HS-27A (cell line): ENCODE measurements at regions not wholly inside any gene's neighbourhood (a gene's known extent, or its start where the extent isn't known, plus 50 kb on each side); places are given as distances from the start of the nearest gene placed in this dataset.

ENCODE experiments used
- DNase-seq: peaks from one replicate; pipeline ENCODE4 v3.0.0-alpha.2; 2012; ENCODE audit warnings: low read depth, missing footprints

DNA sequence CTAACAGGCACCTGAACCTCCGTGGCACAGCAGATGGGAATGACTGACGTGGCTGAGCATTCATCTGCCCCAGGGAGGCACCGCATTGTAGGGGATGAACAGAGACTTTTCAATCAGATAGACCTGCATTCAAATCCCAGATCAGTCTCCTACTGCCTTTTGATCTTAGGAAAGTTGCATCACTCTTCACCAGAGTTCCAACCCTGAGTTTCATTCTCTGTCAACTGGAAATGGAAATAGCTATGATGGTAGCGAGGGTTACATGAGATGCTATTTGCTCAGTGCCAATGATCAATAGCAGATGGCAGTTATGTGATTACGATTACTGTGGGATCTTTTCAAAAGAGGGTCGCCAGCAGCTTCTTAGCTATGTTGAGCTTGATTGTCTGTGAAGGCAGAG is 189.3 kb upstream of the RFC3 start:
- DNase-seq: no peak

DNA sequence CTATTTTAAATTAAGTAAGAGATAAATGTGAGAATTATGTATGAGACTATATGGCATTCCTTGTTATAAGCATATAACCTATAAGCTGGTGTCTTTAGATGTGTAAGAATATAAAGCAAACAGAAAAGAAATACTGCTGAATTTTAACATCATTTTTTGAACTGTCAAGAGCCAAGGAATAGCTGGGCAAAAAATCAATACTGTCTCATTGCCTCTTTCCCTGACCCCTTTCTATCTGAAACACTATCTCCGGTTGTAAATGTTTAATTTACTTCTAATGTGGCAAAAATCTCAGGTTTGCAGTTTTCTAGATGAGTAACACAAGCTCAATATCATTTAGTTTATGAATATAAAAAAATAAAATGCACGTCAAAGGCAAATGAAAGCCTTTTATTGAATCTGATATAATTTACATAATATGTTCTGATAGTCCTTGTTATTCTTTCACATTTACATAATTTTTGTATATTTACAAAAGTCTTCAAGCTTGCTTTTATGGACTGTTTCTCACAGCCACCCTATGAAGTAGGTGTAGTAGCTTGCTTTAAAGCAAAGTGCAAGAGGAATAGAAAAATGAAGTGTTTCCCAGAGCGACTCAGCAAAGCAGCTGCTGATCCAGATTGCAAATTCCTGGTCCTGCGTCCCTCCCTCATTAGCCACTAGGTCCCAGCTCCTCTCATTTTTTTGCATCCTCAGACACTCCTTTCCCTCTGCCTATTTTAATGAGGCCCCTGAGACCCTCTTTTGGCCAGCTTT is 188.2 kb upstream of the RFC3 start:
- no peak for DNase-seq

DNA sequence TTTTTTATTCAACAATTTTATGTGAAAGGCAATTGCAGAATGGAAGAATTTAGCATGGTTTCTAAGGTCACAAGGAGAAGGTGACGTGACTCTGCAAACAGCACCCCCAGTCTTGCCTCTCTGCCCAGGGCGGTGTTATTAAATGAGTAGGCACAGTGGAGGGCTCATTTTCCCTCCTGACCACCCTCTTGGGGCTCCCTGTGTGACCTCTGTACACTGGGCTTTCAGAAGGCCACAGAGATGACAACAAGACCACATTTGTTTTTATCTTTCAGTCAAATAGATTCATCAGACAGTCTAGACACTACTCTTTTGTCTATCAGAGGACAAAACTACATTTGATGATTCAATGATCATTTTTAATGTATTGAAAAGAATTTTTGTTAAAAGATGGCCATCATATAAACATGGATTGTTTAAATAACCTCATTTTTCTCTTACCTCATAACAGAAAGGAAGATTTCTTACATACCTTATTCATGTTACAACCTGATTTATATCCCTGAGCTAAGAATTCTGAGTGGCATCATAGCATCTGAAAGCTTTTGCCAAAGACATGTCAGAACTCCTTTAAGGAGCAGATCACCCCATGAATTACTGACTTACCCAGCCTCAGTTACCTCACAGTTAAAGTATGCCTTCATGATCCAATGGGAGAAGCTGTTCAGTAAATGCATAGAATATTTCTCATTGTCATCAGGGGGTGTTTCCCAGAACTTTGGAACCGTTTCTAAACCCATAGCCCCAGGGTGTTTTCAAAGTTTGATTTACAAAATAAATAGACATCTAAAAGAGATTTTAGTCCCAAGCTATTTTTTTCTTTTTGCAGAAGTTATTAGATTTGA is 184.0 kb upstream of the RFC3 start:
- no peak for DNase-seq

DNA sequence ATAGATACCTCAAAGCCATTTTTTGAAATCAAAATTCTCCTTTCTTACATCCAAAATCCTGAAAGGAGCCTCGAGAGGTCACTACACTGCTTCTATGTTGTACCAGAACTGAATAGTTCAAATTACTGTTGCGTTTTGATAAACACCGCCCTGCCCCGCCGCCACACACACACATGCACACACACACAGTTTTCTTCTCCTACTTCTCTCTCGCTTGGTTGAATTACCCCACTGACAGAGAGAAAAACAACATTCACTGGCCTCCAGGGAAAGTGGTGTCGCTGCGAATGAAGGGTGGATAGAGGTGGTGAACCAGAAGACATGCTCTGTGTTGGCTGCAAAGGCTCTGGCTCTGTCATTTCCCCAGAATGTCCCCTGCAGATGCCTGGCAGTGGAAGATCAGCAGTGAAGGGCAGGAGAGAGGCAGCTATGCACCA is 183.4 kb upstream of the RFC3 start:
- DNase-seq: no peak

DNA sequence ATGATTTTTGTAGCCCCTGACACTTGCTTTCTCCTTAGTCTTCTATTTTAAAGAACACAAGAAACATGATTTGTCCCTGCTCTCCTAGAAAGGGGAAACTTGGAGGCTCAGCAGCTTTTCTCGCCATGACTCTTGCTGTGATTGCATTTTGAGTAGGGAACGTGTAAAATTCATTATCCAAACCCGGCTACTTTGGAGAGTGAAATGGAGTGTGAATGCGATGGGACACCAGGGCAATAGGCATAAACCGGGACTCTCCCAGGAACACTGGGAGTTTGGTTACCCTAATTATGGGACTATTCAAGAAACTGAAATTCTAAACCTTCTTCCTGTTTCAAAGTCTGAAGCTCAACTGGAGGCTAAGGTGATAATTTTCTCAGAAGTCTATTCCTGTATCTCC is 181.7 kb upstream of the RFC3 start:
- no peak for DNase-seq

DNA sequence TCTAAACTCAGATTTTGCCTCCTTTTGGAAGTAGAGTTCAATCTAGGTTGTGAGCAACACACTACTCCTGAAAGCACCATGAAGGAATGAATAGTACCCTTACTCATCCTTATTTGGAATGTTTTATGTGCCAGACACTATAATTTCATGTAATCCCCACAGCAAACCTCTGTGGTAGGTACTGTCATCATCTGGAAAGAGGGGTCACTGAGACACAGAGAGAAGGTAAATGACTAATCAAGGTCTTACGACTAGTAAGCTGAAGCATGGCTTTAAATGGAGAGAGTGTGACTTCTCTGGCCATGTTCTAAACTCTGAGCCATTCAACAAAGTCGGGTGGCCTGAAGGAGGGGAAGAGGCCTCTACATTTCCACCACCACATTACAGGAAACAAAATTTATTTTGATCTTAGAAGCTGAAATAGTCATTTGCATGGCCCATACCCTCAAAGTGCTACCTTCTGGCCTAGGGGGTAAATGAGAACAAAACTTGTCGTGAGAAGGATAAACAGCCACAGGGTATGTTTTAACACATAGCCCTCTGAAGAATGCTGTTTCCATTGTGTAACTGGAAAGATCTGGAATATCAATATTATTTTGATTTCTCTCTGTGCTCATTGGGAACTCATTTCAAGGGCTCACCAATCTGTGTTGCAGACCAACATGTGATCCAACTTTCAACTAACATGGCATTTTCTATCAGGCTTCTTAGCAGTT is 180.8 kb upstream of the RFC3 start:
- no peak for DNase-seq

DNA sequence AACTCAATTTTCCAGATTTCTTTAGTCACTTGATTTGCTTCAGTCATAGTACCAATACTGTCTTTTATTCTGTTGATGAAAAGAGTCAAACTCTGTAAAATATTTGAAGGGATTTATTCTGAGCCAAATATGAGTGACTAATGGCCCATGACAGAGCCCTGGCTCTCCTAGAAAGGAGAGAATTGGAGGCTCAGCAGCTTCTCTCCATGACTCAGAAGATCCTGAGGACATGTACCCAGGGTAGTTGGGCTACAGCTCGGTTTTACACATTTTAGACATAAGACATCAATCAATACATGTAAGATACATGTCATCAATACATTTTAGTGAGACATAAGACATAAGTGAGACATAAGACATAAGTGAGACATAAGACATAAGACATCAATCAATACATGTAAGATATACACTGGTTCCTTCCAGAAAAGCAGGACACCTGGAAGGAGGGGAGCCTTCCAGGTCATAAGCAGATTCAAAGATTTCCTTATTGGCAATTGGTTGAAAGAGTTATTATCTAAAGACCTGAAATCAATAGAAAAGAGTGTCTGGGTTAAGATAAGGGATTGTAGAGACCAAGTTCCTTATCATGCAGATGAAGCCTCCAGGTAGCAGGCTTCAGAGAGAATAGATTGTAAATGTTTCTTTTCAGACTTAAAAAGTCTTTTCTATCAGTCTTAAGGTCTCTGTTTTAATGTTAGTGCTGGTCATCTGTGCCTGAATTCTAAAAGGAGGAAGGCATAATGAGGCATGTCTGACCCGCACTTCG is 179.8 kb upstream of the RFC3 start:
- DNase-seq: no peak

DNA sequence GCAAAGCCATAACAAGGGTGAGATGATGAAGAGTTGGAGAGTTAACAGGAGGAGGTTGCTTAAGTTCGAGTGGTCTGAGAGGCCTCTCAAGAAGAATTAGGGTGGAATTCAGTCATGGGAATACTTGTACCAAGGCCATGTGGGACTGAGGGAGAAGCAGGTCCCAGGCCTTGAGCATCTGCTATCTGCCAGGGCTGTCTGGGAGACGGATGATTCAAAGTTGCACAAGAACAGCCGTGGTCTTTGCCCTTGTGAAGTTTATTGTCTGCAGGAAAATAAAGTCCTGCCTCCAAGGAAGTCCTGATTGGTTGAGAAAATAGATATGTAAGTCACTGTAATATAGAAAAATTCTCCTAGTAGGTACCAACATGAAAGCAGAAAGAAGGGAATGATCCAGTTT is 178.8 kb upstream of the RFC3 start:
- no peak for DNase-seq

DNA sequence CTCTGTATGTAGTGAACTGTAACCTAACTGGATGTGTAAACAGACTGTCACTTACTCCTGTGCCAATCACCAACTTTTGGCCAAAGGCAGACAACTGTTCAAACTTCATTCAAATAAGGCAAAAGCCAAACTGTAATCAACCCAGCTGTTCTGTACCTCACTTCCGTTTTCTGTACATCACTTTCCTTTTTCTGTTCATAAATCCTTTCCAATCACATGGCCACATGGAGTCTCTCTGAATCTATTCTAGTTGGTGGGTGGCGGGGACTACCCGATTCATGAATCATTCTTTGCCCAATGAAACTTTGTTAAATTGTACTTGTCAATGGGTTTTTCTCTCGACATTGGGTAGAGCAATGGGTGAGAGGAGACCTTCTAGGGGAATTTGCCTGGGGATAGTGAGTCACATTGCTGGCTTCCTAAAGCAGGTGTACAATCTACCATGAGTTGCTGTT is 178.3 kb upstream of the RFC3 start:
- no peak for DNase-seq

DNA sequence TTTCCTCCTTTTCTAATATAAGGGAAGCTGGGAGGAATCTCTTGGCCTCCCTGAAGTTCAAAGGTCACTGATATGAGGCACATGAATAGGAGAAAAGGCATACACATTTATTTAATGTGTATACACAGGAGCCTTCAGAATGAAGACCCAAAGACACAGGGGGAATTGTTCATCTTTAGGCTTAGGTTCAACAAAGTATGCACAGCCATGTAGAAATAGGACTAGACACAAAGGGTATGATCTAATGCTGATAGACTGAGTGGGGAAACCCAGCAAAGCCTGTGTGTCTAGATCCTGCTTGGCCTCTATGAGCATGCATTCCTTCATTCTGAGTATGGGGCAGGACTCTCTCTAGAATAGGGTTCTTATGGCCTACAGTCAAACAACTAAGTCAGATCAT is 177.1 kb upstream of the RFC3 start:
- DNase-seq: no peak

DNA sequence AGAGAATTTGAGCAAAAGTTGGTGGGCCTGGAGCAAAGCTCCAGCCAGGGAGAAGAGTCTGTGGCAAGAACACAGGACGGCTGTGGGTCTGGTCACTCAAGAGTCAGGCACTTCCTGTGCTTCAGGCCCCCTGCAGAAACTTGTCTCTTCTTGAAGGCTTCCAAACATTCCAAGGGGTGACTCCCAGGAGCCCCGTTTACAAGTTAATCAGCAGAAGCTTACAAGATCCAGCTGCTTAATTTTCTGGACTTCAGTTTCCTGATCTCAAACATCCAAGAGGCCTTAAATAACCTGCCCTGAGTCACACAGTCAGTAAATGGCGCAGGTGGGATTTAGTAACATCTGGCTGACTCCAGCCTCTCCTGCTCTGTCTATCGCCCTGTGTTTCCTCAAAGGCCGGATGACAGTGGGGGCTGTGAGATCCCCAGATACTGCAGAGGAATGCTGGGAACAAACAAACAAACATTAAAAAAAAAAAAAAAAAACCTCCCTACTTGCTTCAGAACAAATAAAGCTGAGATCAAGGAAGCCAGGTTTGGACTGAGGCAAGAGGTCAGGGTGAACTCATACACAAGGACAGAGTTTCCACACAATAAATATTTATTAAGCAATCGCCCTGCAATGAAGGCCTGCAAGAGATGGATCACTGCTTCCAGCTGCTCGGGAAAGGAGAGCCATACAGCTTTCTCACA is 175.4 kb upstream of the RFC3 start:
- DNase-seq: no peak

DNA sequence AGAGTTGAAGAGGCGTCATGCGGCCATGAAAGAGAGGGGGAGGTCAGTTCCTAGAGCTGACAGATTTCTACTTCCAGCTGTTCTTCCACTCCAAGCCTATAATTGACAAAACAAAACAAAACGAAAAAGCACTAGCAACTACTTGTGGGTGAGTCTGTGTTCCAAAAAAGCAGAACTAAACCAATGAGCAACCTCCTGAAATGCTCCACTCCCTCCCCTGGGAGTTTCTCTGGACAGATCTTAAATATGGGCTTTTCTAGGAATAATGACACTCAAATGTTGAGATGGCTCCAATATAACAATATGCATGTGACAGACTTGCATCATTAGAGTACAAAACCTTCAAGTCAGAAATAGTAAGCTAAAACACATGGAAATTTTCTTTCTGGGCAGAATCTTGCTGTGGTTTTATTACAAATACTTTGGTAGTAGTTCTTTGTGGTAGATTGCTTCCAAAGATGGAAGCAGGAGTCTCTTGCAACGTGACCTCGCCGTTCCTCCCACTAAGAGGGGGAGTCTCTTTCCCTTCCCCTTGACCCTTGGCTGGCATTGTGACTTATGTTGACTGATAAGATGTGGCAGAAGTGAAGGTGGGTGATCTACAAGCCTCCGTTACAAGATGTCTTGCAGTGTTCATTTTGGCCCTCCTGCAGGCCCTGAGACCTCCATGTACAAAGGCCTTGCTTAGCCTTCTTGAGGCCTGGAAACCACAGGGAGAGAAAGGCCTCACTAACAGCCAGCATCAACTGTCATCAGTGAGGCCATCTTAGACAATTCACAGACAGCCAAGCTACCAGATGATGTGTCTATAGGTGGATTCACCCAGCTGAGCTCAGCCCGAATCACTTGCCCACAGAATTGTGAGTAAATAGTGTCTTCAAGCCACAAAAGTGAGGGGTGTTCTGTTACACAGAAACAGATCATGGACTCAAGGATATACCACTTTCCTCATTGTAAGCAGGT is 173.1 kb upstream of the RFC3 start:
- no peak for DNase-seq

DNA sequence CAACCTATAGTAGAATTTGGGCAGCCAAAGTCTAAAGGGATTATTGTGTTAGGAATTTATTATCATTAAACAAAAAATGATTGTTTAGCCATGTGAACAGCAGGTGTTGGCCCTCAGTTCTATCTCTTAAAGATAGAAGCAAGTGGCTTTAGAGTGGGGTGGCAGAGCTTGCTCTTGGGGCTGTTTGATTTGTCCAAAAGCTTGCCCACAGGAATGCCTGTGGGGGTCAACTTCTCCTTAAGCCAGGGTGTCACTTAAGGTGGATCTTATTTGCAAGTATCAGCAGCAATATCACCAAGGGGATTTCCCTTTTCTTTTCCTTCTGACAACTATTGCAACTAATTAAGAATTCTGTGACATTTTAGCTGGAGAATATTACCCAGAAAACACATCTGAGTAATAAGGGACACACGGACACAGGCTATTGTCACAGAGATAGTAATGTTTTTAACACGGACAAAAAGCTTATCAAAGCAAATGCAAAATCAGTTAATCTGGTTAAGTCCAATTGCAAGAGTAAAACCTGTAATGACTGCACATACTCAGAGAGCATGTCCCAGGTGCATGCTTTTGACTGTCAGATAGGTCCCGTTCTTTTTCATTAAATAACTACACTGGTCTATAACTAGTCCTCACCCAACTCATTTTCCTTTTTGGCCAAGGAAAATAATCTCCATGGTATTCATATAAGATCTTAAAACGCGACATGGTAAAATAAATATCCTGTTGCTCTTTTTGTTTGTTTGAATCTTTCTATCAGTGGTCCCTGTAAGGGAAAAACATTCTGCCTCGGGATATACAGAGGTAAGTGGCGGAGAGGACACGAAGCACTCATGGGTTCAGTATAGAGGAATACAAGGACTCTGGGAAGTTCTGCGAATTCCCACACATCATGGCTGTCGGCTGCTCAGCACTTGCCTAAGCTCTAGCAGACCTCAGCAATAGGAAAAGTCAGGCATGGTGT is 172.1 kb upstream of the RFC3 start:
- DNase-seq: no peak

DNA sequence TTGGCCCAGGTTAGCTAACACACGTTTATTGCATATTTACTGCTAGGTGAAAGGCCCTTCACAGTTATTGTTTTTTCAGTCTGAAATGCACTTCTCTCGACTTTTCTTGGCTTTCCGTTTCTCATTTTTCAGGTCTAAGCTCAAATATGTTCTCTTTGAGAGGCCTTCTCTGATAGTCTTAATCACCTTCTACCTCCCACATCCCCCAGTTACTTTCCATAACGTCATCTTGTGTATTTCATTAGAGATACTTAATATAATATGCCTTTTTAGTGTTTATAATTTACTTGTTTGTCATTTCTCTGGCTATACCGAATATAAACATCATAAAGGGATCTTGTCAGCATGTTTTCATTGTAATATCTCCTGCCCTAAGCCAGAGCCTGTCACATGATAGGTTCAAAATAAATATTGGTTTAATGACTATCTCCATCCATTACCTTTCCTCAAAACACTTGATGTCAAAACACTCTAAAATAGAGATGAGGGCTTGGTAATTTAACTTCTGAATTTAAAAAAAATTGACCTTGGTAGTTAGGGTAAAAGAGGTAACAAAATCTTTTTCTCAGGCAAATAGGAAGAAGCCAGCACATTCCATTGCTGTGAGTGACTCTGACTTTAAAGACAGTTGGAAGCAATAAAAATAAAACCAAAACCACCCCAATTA is 168.6 kb upstream of the RFC3 start:
- DNase-seq: no peak

DNA sequence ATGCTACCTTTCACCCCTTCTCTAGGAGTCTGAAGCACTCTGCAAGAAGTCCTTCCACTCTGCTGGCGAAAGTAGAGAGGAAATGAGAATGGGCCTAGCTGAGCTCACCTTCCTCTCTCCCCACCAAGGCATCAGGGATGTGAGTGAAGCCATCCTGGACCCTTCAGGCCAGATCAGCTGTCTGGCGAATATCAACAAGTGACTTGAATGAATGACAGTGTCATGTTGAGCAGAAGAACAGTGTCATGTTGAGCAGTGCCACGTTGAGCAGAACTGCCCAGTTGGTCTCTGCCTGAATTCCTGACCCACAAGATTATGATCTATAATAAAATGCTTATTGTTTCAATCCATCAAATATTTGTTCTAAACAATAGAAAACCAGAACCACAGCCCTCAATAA is 166.2 kb upstream of the RFC3 start:
- DNase-seq: no peak

DNA sequence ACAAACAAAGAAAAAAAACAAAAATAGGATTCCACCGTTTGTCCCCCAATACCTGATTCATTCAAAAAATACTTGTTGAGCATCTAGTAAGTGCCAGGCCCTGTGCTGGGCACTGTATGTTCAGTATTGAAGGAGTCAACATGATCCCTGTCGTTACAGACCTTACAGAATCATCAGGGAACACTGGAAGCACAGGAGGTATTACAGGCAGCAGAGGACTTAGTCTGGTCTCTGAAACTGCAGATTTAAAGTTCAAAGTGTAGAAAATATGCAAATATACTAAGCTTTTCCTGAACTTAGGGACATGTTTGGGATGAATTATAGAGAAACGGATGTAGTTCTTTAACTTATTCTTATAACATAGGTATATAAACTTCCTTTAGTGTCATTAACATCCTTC is 160.7 kb upstream of the RFC3 start:
- DNase-seq: no peak

DNA sequence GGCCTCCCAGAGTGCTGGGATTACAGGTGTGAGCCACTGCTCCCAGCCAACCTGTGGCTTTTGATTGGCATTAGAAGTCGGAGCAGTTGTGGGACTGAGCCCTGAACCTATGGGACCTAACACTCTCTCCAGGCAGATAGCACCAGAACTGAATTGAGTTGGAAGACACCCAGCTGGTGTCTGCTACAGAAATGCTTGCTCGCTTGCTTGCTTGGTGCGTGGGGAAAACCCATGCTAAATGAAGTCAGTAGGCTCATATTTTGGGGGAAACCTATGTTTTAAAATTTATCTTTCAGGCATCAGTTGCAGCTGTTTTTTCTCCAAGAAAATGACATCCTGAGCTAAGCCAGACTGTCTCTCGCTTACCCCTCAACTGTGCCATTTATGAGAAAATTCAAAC is 158.5 kb upstream of the RFC3 start:
- no peak for DNase-seq

DNA sequence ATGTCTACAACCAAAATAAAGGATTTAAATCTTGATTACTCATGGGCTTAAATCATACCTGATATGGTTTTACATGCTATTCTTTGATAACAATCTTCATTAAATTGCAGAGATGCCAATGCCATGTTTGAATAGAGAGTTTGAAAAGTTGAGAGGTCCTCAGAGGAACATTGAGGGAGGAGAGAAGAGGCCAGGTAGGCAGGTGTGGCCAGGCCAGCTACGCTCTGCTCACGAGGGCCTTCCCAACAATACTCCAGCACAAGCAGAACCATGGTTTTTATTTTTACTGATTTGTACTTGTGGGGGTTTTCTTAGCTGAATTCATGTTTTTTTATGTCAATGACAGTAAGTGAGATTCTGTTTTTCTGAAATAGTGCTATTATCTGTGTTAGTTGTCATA is 158.1 kb upstream of the RFC3 start:
- no peak for DNase-seq

DNA sequence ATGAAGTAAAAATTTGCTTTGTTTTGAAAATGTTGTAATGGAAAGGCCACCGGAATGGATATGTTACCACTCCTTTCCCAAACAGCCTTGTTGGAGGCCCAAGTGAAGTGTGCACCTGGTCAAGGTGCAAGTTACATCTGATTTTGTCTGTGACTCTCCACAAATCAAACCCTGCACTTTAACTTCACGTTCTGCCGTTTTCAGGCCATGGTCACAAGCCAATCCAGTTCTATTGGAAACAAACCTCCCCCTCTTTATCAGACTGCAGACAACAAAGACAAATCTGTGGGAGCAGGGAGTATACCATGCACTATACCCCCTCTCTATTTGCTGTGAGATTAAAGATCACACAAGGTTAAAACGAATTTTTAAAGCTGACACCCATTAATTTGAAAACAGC is 155.6 kb upstream of the RFC3 start:
- DNase-seq: no peak
